ENCODE measurements at regions not wholly inside any gene's neighbourhood (a gene's known extent, or its start where the extent isn't known, plus 50 kb on each side); places are given as distances from the start of the nearest gene placed in this dataset.

DNA sequence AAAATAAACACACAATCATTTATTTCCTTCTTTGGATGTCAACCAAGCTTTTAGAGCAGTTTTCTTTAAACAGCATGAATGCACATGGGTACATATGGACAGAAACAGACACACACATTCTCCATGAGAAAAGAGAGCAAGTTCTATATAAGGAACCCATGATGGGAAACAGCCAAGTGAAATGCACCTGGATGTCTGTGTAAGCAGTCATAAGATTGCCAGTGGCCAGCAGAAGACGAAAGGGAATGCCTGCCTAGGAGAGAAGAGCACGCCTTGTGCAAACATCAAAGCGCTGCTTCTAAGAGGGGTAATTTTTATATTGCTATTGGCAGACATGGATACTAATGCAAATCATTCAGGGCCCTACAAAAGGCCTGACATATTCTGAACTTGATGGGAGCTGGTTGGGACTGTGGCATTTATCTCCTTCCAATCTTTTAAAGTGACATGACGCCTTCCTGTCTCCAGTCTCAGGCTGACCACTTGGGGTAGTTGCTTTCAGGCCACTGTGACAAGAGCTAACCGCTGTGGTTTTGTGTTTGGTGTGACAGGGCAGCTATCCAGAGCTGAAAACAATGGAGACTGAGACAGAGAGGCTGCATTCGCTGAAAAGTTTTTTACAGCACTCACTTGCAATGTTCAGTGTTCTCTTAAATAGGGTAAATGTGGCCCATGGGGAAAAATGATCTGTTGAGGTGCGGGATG, 75.0 kb upstream of the DPT start:
- TF ChIP-seq YY1 (IDR thresholded peaks at IDR 0.05; ENCODE audit: insufficient read depth, insufficient read length), result no peak
- TF ChIP-seq ZNF274 (IDR thresholded peaks at IDR 0.05; ENCODE audit: low read depth, low read length), result no peak
- TF ChIP-seq SUZ12 (IDR thresholded peaks at IDR 0.05; ENCODE audit: extremely low read depth, insufficient read depth, insufficient read length), result no peak
